Neuronal stem cell (in vitro differentiated cells): ENCODE measurements at regions not wholly inside any gene's neighbourhood (a gene's known extent, or its start where the extent isn't known, plus 50 kb on each side); places are given as distances from the start of the nearest gene placed in this dataset.

Experiments
- DNase-seq: peaks from one replicate; pipeline ENCODE4 v3.0.0-alpha.2; 2013; ENCODE audit warnings: low spot score
- H2AFZ ChIP-seq: one replicate; pipeline ENCODE4 v1.6.1; 2013; ENCODE audit warnings: mild to moderate bottlenecking, low read length, inconsistent platforms
- H2AK5ac ChIP-seq: 2 replicates; pipeline ENCODE4 v1.6.1; 2013; ENCODE audit warnings: low read depth, mild to moderate bottlenecking, inconsistent platforms, low read length, moderate library complexity, mixed read lengths
- H2BK120ac ChIP-seq: 2 replicates; pipeline ENCODE4 v1.6.1; 2013; ENCODE audit warnings: low read depth, mild to moderate bottlenecking, inconsistent platforms, low read length, moderate library complexity, mixed read lengths
- H2BK12ac ChIP-seq: one replicate; pipeline ENCODE4 v1.6.1; 2013; ENCODE audit warnings: low read length, inconsistent platforms
- H2BK15ac ChIP-seq: 2 replicates; pipeline ENCODE4 v1.6.1; 2013; ENCODE audit warnings: mild to moderate bottlenecking, low read length, inconsistent platforms, mixed read lengths
- H2BK5ac ChIP-seq: one replicate; pipeline ENCODE4 v1.6.1; 2013; ENCODE audit warnings: inconsistent platforms, mild to moderate bottlenecking, low read length, moderate library complexity
- H3K14ac ChIP-seq: one replicate; pipeline ENCODE4 v1.6.1; 2013; ENCODE audit warnings: low read length, inconsistent platforms
- H3K18ac ChIP-seq: 2 replicates; pipeline ENCODE4 v1.6.1; 2013; ENCODE audit warnings: low read length, inconsistent platforms
- H3K23ac ChIP-seq: 2 replicates; pipeline ENCODE4 v1.6.1; 2013; ENCODE audit warnings: low read depth, mild to moderate bottlenecking, mixed read lengths, low read length, inconsistent platforms; ENCODE audit not compliant: poor library complexity
- H3K27ac ChIP-seq: replicated peaks from 3 replicates; pipeline ENCODE4 v1.5.1; 2013; ENCODE audit warnings: low read length, inconsistent platforms
- H3K27me3 ChIP-seq, 3 experiments: 2 replicates each; pipeline ENCODE4 v1.6.1; 2013; ENCODE audit warnings: low read length in 3 of 3, mild to moderate bottlenecking in 2 of 3, inconsistent platforms in 1 of 3, low read depth in 1 of 3, mixed read lengths in 1 of 3, moderate library complexity in 1 of 3; ENCODE audit not compliant: control insufficient read depth in 3 of 3, insufficient read depth in 3 of 3
- H3K36me3 ChIP-seq, 2 donors: replicated peaks in 1 of 2; 2 replicates each; pipeline ENCODE4 v1.6.1; 2013; ENCODE audit warnings: low read length in 2 of 2; ENCODE audit not compliant: control insufficient read depth in 2 of 2, insufficient read depth in 2 of 2
- H3K4ac ChIP-seq: 2 replicates; pipeline ENCODE4 v1.6.1; 2013; ENCODE audit warnings: inconsistent platforms, mild to moderate bottlenecking, low read length, moderate library complexity
- H3K4me1 ChIP-seq, 2 donors: 1 replicate in 1 of 2; 2 replicates in 1 of 2; pipeline ENCODE4 v1.6.1; 2013; ENCODE audit warnings: low read length in 2 of 2, low read depth in 1 of 2; ENCODE audit not compliant: control insufficient read depth in 2 of 2, insufficient read depth in 1 of 2
- H3K4me2 ChIP-seq: one replicate; pipeline ENCODE4 v1.6.1; 2013; ENCODE audit warnings: mild to moderate bottlenecking, low read length, inconsistent platforms; ENCODE audit not compliant: insufficient read depth, poor library complexity, severe bottlenecking
- H3K4me3 ChIP-seq, 2 donors: 2 replicates each; pipeline ENCODE4 v1.5.1; 2013; ENCODE audit warnings: low read length in 2 of 2, mild to moderate bottlenecking in 2 of 2, inconsistent platforms in 1 of 2, moderate library complexity in 1 of 2
- H3K79me1 ChIP-seq: one replicate; pipeline ENCODE4 v1.6.1; 2013; ENCODE audit warnings: low read depth, mild to moderate bottlenecking, inconsistent platforms, low read length, moderate library complexity
- H3K9ac ChIP-seq: one replicate; pipeline ENCODE4 v1.6.1; 2013; ENCODE audit warnings: mild to moderate bottlenecking, low read depth, low read length, inconsistent platforms; ENCODE audit not compliant: poor library complexity
- H3K9me3 ChIP-seq, 2 donors: replicated peaks in 1 of 2; 2 replicates each; pipeline versions ENCODE3 to v1.6.1; 2013; ENCODE audit warnings: low read length in 2 of 2, mild to moderate bottlenecking in 2 of 2, inconsistent platforms in 1 of 2, low read depth in 1 of 2, mixed read lengths in 1 of 2, moderate library complexity in 1 of 2; ENCODE audit not compliant: control insufficient read depth in 2 of 2, insufficient read depth in 1 of 2
- H4K8ac ChIP-seq: one replicate; pipeline ENCODE4 v1.6.1; 2013; ENCODE audit warnings: low read depth, mild to moderate bottlenecking, inconsistent platforms, low read length, moderate library complexity
- H4K91ac ChIP-seq: one replicate; pipeline ENCODE4 v1.6.1; 2013; ENCODE audit warnings: low read length, low read depth, mild to moderate bottlenecking, inconsistent platforms; ENCODE audit not compliant: poor library complexity
- WGBS, 2 donors: extraction: QIAGEN DNeasy Blood & Tissue Kit; methylation state at CpG; one replicate each; pipeline ENCODE4 v1.1.7; 2013; ENCODE audit warnings: missing lambda C conversion rate in 2 of 2, mixed read lengths in 1 of 2; ENCODE audit not compliant: insufficient read length in 2 of 2, insufficient replicate concordance in 1 of 2; ENCODE audit errors: extremely low coverage in 2 of 2; 5-methylcytosine and 5-hydroxymethylcytosine counted together

- no peak overlapping the region for H3K18ac ChIP-seq
Measured at GRCh38 chr12:28827861-28828260, 321.2 kb upstream of the FAR2 start.

GRCh38 chr12:28828318-28828717 lies 320.8 kb upstream of the FAR2 start:
- no peaks in the 10 kb centered on the region for H3K79me1 ChIP-seq
- no CpG with 5 or more reads among the region's 2 CpGs for WGBS, 2 donors
- DNase-seq, result no peak

More at GRCh38 chr12:28827861-28828260, 321.2 kb upstream of the FAR2 start:
- no peak overlapping the region for H3K4ac ChIP-seq
- H2AFZ ChIP-seq, result peak overlapping the region; percentile 23
- H2BK15ac ChIP-seq, result no peak overlapping the region
- H3K27me3 ChIP-seq, result no peaks in the 10 kb centered on the region
- H3K79me1 ChIP-seq, result no peaks in the 10 kb centered on the region
- no peak overlapping the region for H3K27ac ChIP-seq
- no peak overlapping the region for H2BK5ac ChIP-seq
- no peak for DNase-seq
- no peak overlapping the region for H3K4me2 ChIP-seq
- H2BK12ac ChIP-seq, result no peak overlapping the region
- no peak overlapping the region for H3K14ac ChIP-seq
- no peaks in the 10 kb centered on the region for H3K9me3 ChIP-seq
- H3K4me3 ChIP-seq, result no peak overlapping the region
- H4K91ac ChIP-seq, result no peak overlapping the region
- no peak overlapping the region for H2AK5ac ChIP-seq
- H3K36me3 ChIP-seq, result no peaks in the 10 kb centered on the region
- H3K23ac ChIP-seq, result no peak overlapping the region
- no peak overlapping the region for H2BK120ac ChIP-seq
- no CpG with 5 or more reads among the region's 3 CpGs for WGBS, 2 donors
- H3K4me1 ChIP-seq, result no peaks in the 10 kb centered on the region
- no peak overlapping the region for H3K9ac ChIP-seq
- H4K8ac ChIP-seq, result no peak overlapping the region

GRCh38 chr12:28830491-28830890 lies 318.6 kb upstream of the FAR2 start:
- no peak overlapping the region for H2BK120ac ChIP-seq
- peak overlapping the region; percentile 51 for H2AFZ ChIP-seq
- no peak overlapping the region for H4K8ac ChIP-seq
- no peak overlapping the region for H3K27ac ChIP-seq
- H2BK5ac ChIP-seq, result no peak overlapping the region
- no peak overlapping the region for H3K9ac ChIP-seq
- no peak overlapping the region for H3K23ac ChIP-seq
- no peak overlapping the region for H2BK12ac ChIP-seq
- no peaks in the 10 kb centered on the region for H3K27me3 ChIP-seq
- no peak overlapping the region for H2AK5ac ChIP-seq
- H3K9me3 ChIP-seq, result peaks cover 0 to 2% of the 10 kb centered on the region in 2 donors
- no peaks in the 10 kb centered on the region for H3K36me3 ChIP-seq
- H3K4me2 ChIP-seq, result no peak overlapping the region
- no peak overlapping the region for H2BK15ac ChIP-seq
- no CpG with 5 or more reads among the region's 11 CpGs for WGBS, 2 donors
- no peak overlapping the region for H3K14ac ChIP-seq
- no peak overlapping the region for H4K91ac ChIP-seq
- no peak for DNase-seq
- H3K4me3 ChIP-seq, result no peak overlapping the region
- no peak overlapping the region for H3K18ac ChIP-seq
- H3K4me1 ChIP-seq, result peaks cover 0 to 3% of the 10 kb centered on the region in 2 donors
- no peak overlapping the region for H3K4ac ChIP-seq
- no peaks in the 10 kb centered on the region for H3K79me1 ChIP-seq

More at GRCh38 chr12:28828318-28828717, 320.8 kb upstream of the FAR2 start:
- Histone ChIP-seq H3K9ac (no peak overlapping the region), H2AFZ (no peak overlapping the region), H4K8ac (no peak overlapping the region), H3K18ac (no peak overlapping the region), H3K4me1 (peaks cover 0 to 3% of the 10 kb centered on the region in 2 donors), H2BK15ac (no peak overlapping the region), H3K23ac (no peak overlapping the region), H3K14ac (no peak overlapping the region), H3K27ac (no peak overlapping the region), H3K27me3 (no peaks in the 10 kb centered on the region), H2AK5ac (no peak overlapping the region), H2BK5ac (no peak overlapping the region), H2BK120ac (no peak overlapping the region), H3K9me3 (peaks cover 0 to 2% of the 10 kb centered on the region in 2 donors), H3K4me2 (no peak overlapping the region), H4K91ac (no peak overlapping the region), H3K4me3 (no peak overlapping the region), H3K4ac (no peak overlapping the region), H2BK12ac (no peak overlapping the region), H3K36me3 (no peaks in the 10 kb centered on the region)

GRCh38 chr12:28844718-28845117 lies 304.4 kb upstream of the FAR2 start:
- H2AK5ac ChIP-seq, result no peak overlapping the region
- no peak overlapping the region for H2AFZ ChIP-seq
- H3K14ac ChIP-seq, result no peak overlapping the region
- no peak overlapping the region for H4K8ac ChIP-seq
- H2BK15ac ChIP-seq, result no peak overlapping the region
- H2BK12ac ChIP-seq, result no peak overlapping the region
- no peaks in the 10 kb centered on the region for H3K9me3 ChIP-seq
- H3K4ac ChIP-seq, result no peak overlapping the region
- no peaks in the 10 kb centered on the region for H3K27me3 ChIP-seq
- H3K79me1 ChIP-seq, result no peaks in the 10 kb centered on the region
- H3K9ac ChIP-seq, result no peak overlapping the region
- H2BK120ac ChIP-seq, result no peak overlapping the region
- no peak overlapping the region for H3K18ac ChIP-seq
- DNase-seq, result no peak
- H3K36me3 ChIP-seq, result no peaks in the 10 kb centered on the region
- no peak overlapping the region for H3K23ac ChIP-seq
- H4K91ac ChIP-seq, result no peak overlapping the region
- no peak overlapping the region for H3K4me2 ChIP-seq
- H3K27ac ChIP-seq, result no peak overlapping the region
- no peaks in the 10 kb centered on the region for H3K4me1 ChIP-seq
- H2BK5ac ChIP-seq, result no peak overlapping the region
- H3K4me3 ChIP-seq, result no peak overlapping the region
- WGBS, 2 donors, result no CpG with 5 or more reads among the region's 2 CpGs
